ENCODE measurements at regions not wholly inside any gene's neighbourhood (a gene's known extent, or its start where the extent isn't known, plus 50 kb on each side); places are given as distances from the start of the nearest gene placed in this dataset.

GRCh38 chr15:57887825-57888224, 177.7 kb downstream of the ALDH1A2 start:
- no peaks in the 10 kb centered on the region for H3K9me3 ChIP-seq
- no peaks in the 10 kb centered on the region for H3K9me2 ChIP-seq
- no peak overlapping the region for H3K4me3 ChIP-seq (ENCODE audit: low read depth in 2 of 2, low read length in 1 of 2)
- TF ChIP-seq RXRA (IDR thresholded peaks at IDR 0.05; ENCODE audit: borderline replicate concordance, low read depth) (no peak), EZH2phosphoT487 (IDR thresholded peaks at IDR 0.05; ENCODE audit: borderline replicate concordance, low read depth) (no peak), POLR2AphosphoS5 (IDR thresholded peaks at IDR 0.05; ENCODE audit: low read depth, low read length) (no peak), GABPA (IDR thresholded peaks at IDR 0.05; ENCODE audit: low read depth) (no peak), CHD2 (IDR thresholded peaks at IDR 0.05; ENCODE audit: low read length, partially characterized antibody) (no peak)
- H3K36me3 ChIP-seq (replicated peaks in 1 of 2; ENCODE audit: control insufficient read depth in 1 of 2, insufficient read depth in 2 of 2, low read length in 1 of 2): no peaks in the 10 kb centered on the region
- no peaks in the 10 kb centered on the region for H3K79me2 ChIP-seq (ENCODE audit: insufficient read depth)
- no peak overlapping the region for H3K27ac ChIP-seq (ENCODE audit: low read depth in 2 of 2, low read length in 1 of 2)
- no peaks in the 10 kb centered on the region for H3K27me3 ChIP-seq (ENCODE audit: insufficient read depth)
- POLR2A ChIA-PET: no interaction called here
- H4K20me1 ChIP-seq (ENCODE audit: insufficient read depth): no peaks in the 10 kb centered on the region
- WGBS (ENCODE audit: low lambda C conversion rate): 7% methylated on average over 2 of the region's 2 CpGs
- no peak overlapping the region for H2AFZ ChIP-seq (ENCODE audit: low read depth)
- H3K4me1 ChIP-seq (ENCODE audit: control insufficient read depth in 1 of 2, insufficient read depth in 2 of 2, low read depth in 1 of 2, low read length in 1 of 2): no peaks in the 10 kb centered on the region
- H3F3A ChIP-seq (replicated peaks; ENCODE audit: insufficient read depth): no peaks in the 10 kb centered on the region
- no peak for DNase-seq
- no peak overlapping the region for H3K9ac ChIP-seq
- CTCF ChIA-PET: no interaction called here
- H3K4me2 ChIP-seq: no peak overlapping the region

DNA sequence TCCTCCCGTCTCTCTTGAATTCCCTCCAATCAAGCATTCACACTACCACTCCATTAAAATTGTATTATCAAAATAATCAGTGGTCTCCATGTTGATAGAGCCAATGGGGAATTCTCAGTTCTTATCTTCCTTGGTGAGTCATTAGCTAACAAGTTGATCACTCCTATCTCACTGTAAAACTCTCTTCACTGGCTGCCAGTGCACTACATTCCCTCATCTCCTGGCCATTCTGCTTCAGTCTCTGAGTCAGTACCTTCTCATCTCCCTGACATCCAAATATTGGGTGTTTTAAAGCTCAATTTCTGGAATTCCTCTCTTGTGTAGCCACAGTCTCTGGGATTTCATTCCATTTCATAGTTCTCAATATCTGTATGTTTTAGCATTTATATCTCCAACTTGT, 175.2 kb downstream of the ALDH1A2 start:
- no peaks in the 10 kb centered on the region for H3K4me1 ChIP-seq (ENCODE audit: control insufficient read depth in 1 of 2, insufficient read depth in 2 of 2, low read depth in 1 of 2, low read length in 1 of 2)
- no peak overlapping the region for H3K9ac ChIP-seq
- H4K20me1 ChIP-seq (ENCODE audit: insufficient read depth): no peaks in the 10 kb centered on the region
- no peak overlapping the region for H3K27ac ChIP-seq (ENCODE audit: low read depth in 2 of 2, low read length in 1 of 2)
- POLR2A ChIA-PET: no interaction called here
- no peaks in the 10 kb centered on the region for H3F3A ChIP-seq (replicated peaks; ENCODE audit: insufficient read depth)
- H3K79me2 ChIP-seq (ENCODE audit: insufficient read depth): no peaks in the 10 kb centered on the region
- DNase-seq: no peak
- CTCF ChIA-PET: interaction anchor here (1.3 kb wide), 1 partner anchor 176 kb away, joined by 4 read pairs; no protein-coding TSS in a partner anchor
- no peaks in the 10 kb centered on the region for H3K36me3 ChIP-seq (replicated peaks in 1 of 2; ENCODE audit: control insufficient read depth in 1 of 2, insufficient read depth in 2 of 2, low read length in 1 of 2)
- H3K9me2 ChIP-seq: no peaks in the 10 kb centered on the region
- H3K9me3 ChIP-seq: no peaks in the 10 kb centered on the region
- no peak overlapping the region for H3K4me3 ChIP-seq (ENCODE audit: low read depth in 2 of 2, low read length in 1 of 2)
- no peaks in the 10 kb centered on the region for H3K27me3 ChIP-seq (ENCODE audit: insufficient read depth)
- H3K4me2 ChIP-seq: no peak overlapping the region
- TF ChIP-seq YY1 (IDR thresholded peaks at IDR 0.05; ENCODE audit: low read depth) (no peak), ELF1 (IDR thresholded peaks at IDR 0.05) (no peak), GABPA (IDR thresholded peaks at IDR 0.05; ENCODE audit: low read depth) (no peak), USF2 (IDR thresholded peaks at IDR 0.05; ENCODE audit: borderline replicate concordance, low read depth, low read length) (no peak), JUND (IDR thresholded peaks at IDR 0.05) (no peak), EP300 (IDR thresholded peaks at IDR 0.05; ENCODE audit: borderline replicate concordance in 1 of 2, low read depth in 1 of 2, low read length in 1 of 2) (no peak), POLR2AphosphoS5 (IDR thresholded peaks at IDR 0.05; ENCODE audit: low read depth, low read length) (no peak), GATA2 (CRISPR knock-in tag; IDR thresholded peaks at IDR 0.05) (no peak), FOXM1 (IDR thresholded peaks at IDR 0.05; ENCODE audit: low read depth) (no peak), CHD2 (IDR thresholded peaks at IDR 0.05; ENCODE audit: low read length, partially characterized antibody) (no peak), RCOR1 (IDR thresholded peaks at IDR 0.05; ENCODE audit: low read length) (no peak)
- TF ChIP-seq, protein P1, sequence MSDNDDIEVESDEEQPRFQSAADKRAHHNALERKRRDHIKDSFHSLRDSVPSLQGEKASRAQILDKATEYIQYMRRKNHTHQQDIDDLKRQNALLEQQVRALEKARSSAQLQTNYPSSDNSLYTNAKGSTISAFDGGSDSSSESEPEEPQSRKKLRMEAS (IDR thresholded peaks at IDR 0.05; ENCODE audit: low read depth): no peak
- no peak overlapping the region for H2AFZ ChIP-seq (ENCODE audit: low read depth)
- 76% methylated on average over 1 of the region's 1 CpG for WGBS (ENCODE audit: low lambda C conversion rate)

Measured in SK-N-SH (cell line).